ENCODE measurements at regions not wholly inside any gene's neighbourhood (a gene's known extent, or its start where the extent isn't known, plus 50 kb on each side); places are given as distances from the start of the nearest gene placed in this dataset.

GRCh38 chr1:195085196-195085595 is 1523.0 kb downstream of the KCNT2 start:
- DNase-seq (ENCODE audit: low read depth) = no peak
- no peak overlapping the region for H3K4me3 ChIP-seq (ENCODE audit: control insufficient read depth, low read depth, low read length)
- no peak for TF ChIP-seq CTCF (conservative IDR thresholded peaks at IDR 0.05; ENCODE audit: control insufficient read depth, insufficient read depth, low read depth, low read length)

GRCh38 chr1:195082183-195082582 is 1526.1 kb downstream of the KCNT2 start:
- DNase-seq (ENCODE audit: low read depth) = no peak
- H3K4me3 ChIP-seq (ENCODE audit: control insufficient read depth, low read depth, low read length) = no peak overlapping the region
- TF ChIP-seq CTCF (conservative IDR thresholded peaks at IDR 0.05; ENCODE audit: control insufficient read depth, insufficient read depth, low read depth, low read length) = no peak

- no peak overlapping the region for H3K4me3 ChIP-seq (ENCODE audit: control insufficient read depth, low read depth, low read length)
- no peak for TF ChIP-seq CTCF (conservative IDR thresholded peaks at IDR 0.05; ENCODE audit: control insufficient read depth, insufficient read depth, low read depth, low read length)
- DNase-seq (ENCODE audit: low read depth) = no peak
Observed at GRCh38 chr1:195076682-195077081, 1531.6 kb downstream of the KCNT2 start.

GRCh38 chr1:195075973-195076372 is 1532.3 kb downstream of the KCNT2 start:
- no peak for TF ChIP-seq CTCF (conservative IDR thresholded peaks at IDR 0.05; ENCODE audit: control insufficient read depth, insufficient read depth, low read depth, low read length)
- no peak for DNase-seq (ENCODE audit: low read depth)
- H3K4me3 ChIP-seq (ENCODE audit: control insufficient read depth, low read depth, low read length) = no peak overlapping the region

- TF ChIP-seq CTCF (conservative IDR thresholded peaks at IDR 0.05; ENCODE audit: control insufficient read depth, insufficient read depth, low read depth, low read length) = no peak
- no peak for DNase-seq (ENCODE audit: low read depth)
- no peak overlapping the region for H3K4me3 ChIP-seq (ENCODE audit: control insufficient read depth, low read depth, low read length)
Observed at GRCh38 chr1:195071461-195071860, 1536.8 kb downstream of the KCNT2 start.

- TF ChIP-seq CTCF (conservative IDR thresholded peaks at IDR 0.05; ENCODE audit: control insufficient read depth, insufficient read depth, low read depth, low read length) = no peak
- H3K4me3 ChIP-seq (ENCODE audit: control insufficient read depth, low read depth, low read length) = no peak overlapping the region
- DNase-seq (ENCODE audit: low read depth) = no peak
Observed at GRCh38 chr1:195065437-195065836, 1542.8 kb downstream of the KCNT2 start.

GRCh38 chr1:195064358-195064757 is 1543.9 kb downstream of the KCNT2 start:
- no peak for TF ChIP-seq CTCF (conservative IDR thresholded peaks at IDR 0.05; ENCODE audit: control insufficient read depth, insufficient read depth, low read depth, low read length)
- no peak overlapping the region for H3K4me3 ChIP-seq (ENCODE audit: control insufficient read depth, low read depth, low read length)
- DNase-seq (ENCODE audit: low read depth) = no peak
